Esophagus squamous epithelium (tissue), 5 donors: ENCODE measurements at regions not wholly inside any gene's neighbourhood (a gene's known extent, or its start where the extent isn't known, plus 50 kb on each side); places are given as distances from the start of the nearest gene placed in this dataset.

ENCODE experiments used
- DNase-seq: peaks from one replicate; lab custom pipeline; 2025; lab: John Stamatoyannopoulos, UW
- H3K27ac ChIP-seq, 4 donors: fragments of 200-600 bp; sonication (generic); one replicate each; pipeline ENCODE4 v1.5.1; 2016 to 2019; ENCODE audit warnings: mild to moderate bottlenecking in 1 of 4
- H3K27me3 ChIP-seq, 4 donors: fragments of 200-600 bp; sonication (generic); 1 replicate in 3 of 4; 2 replicates in 1 of 4; pipeline versions ENCODE4 v1.5.1 to v1.6.0; 2017 to 2021; ENCODE audit warnings: antibody characterized with exemption in 1 of 4
- H3K36me3 ChIP-seq, 3 donors: fragments of 200-600 bp; sonication (generic); one replicate each; pipeline ENCODE4 v1.5.1; 2016 to 2019
- H3K4me1 ChIP-seq, 3 donors: fragments of 200-600 bp; sonication (generic); one replicate each; pipeline ENCODE4 v1.5.1; 2017 to 2019
- H3K4me3 ChIP-seq, 4 donors: fragments of 200-600 bp; sonication (generic); 1 replicate in 3 of 4; 2 replicates in 1 of 4; pipeline ENCODE4 v1.5.1; 2016 to 2019; ENCODE audit warnings: mild to moderate bottlenecking in 2 of 4, moderate library complexity in 1 of 4
- H3K9me3 ChIP-seq, 3 donors: fragments of 200-600 bp; sonication (generic); one replicate each; pipeline ENCODE4 v1.5.1; 2016 to 2019
- CTCF ChIP-seq, 6 experiments: fragments of 450-650 bp in 4 of 6; fragments of 200-600 bp in 2 of 6; sonication (generic) in 2 of 6; IDR thresholded peaks; one replicate each; pipeline ENCODE4 v1.5.1; 2016 to 2019; ENCODE audit warnings: antibody characterized with exemption in 6 of 6, mild to moderate bottlenecking in 4 of 6, moderate library complexity in 4 of 6
- POLR2A ChIP-seq, 4 donors: fragments of 450-650 bp; IDR thresholded peaks; one replicate each; pipeline ENCODE4 v1.6.1; 2017; ENCODE audit warnings: antibody characterized with exemption in 4 of 4, mild to moderate bottlenecking in 4 of 4, moderate library complexity in 3 of 4
- WGBS, 2 donors: methylation state at CpG; one replicate each; pipeline ENCODE4 v1.1.5; 2018; 5-methylcytosine and 5-hydroxymethylcytosine counted together
- intact Hi-C: fragments of 100-400 bp; cut with DNase I; formaldehyde crosslinking; loops from one replicate; pipeline ENCODE4 v1.15.0; 2022
- donor health status: DM: yes; HTN: yes; CAD: no.

GRCh38 chr4:187777954-187778353 lies 217.6 kb upstream of the ZFP42 start:
- Histone ChIP-seq H3K4me1 (no peaks in the 10 kb centered on the region), H3K36me3 (no peaks in the 10 kb centered on the region), H3K27ac (no peak overlapping the region), H3K27me3 (no peaks in the 10 kb centered on the region), H3K9me3 (no peaks in the 10 kb centered on the region), H3K4me3 (no peak overlapping the region)
- TF ChIP-seq CTCF (IDR thresholded peaks at IDR 0.05) (no peak), POLR2A (IDR thresholded peaks at IDR 0.05) (no peak)
- WGBS, 2 donors, result 63 to 77% methylated on average over 3 of the region's 3 CpGs
- intact Hi-C loops, result no loop called here
- DNase-seq, result no peak

GRCh38 chr4:187780070-187780469 lies 215.5 kb upstream of the ZFP42 start:
- TF ChIP-seq POLR2A (IDR thresholded peaks at IDR 0.05) (no peak), CTCF (IDR thresholded peaks at IDR 0.05) (no peak)
- 37 to 53% methylated on average over 2 of the region's 2 CpGs for WGBS, 2 donors
- H3K4me1 ChIP-seq, result no peaks in the 10 kb centered on the region
- H3K4me3 ChIP-seq, result no peak overlapping the region
- H3K9me3 ChIP-seq, result peaks cover 0 to 8% (median 0%) of the 10 kb centered on the region in 3 donors
- H3K27me3 ChIP-seq, result no peaks in the 10 kb centered on the region
- no peak overlapping the region for H3K27ac ChIP-seq
- H3K36me3 ChIP-seq, result no peaks in the 10 kb centered on the region
- DNase-seq, result no peak
- intact Hi-C loops, result no loop called here

- TF ChIP-seq POLR2A (IDR thresholded peaks at IDR 0.05), result no peak
- no peak for TF ChIP-seq CTCF (IDR thresholded peaks at IDR 0.05)
- WGBS, 2 donors, result 31 to 42% methylated on average over 4 of the region's 4 CpGs
- DNase-seq, result no peak
- intact Hi-C loops, result no loop called here
- Histone ChIP-seq H3K27ac (no peak overlapping the region), H3K4me1 (no peaks in the 10 kb centered on the region), H3K36me3 (no peaks in the 10 kb centered on the region), H3K4me3 (no peak overlapping the region), H3K27me3 (no peaks in the 10 kb centered on the region), H3K9me3 (peaks cover 0 to 8% (median 0%) of the 10 kb centered on the region in 3 donors)
These were observed 213.2 kb upstream of the ZFP42 start for GRCh38 chr4:187782286-187782824.

- no peaks in the 10 kb centered on the region for H3K36me3 ChIP-seq
- intact Hi-C loops, result no loop called here
- no peaks in the 10 kb centered on the region for H3K4me1 ChIP-seq
- H3K27ac ChIP-seq, result no peak overlapping the region
- DNase-seq, result no peak
- peaks cover 0 to 8% (median 0%) of the 10 kb centered on the region in 3 donors for H3K9me3 ChIP-seq
- H3K4me3 ChIP-seq, result no peak overlapping the region
- H3K27me3 ChIP-seq, result no peaks in the 10 kb centered on the region
- TF ChIP-seq POLR2A (IDR thresholded peaks at IDR 0.05), result no peak
- TF ChIP-seq CTCF (IDR thresholded peaks at IDR 0.05), result no peak
These were observed 209.4 kb upstream of the ZFP42 start for GRCh38 chr4:187786190-187786589.

- Histone ChIP-seq H3K27ac (no peak overlapping the region), H3K4me1 (no peaks in the 10 kb centered on the region), H3K9me3 (peaks cover 0 to 8% (median 0%) of the 10 kb centered on the region in 3 donors), H3K27me3 (no peaks in the 10 kb centered on the region), H3K4me3 (no peak overlapping the region), H3K36me3 (no peaks in the 10 kb centered on the region)
- no peak for DNase-seq
- 72 to 77% methylated on average over 5 to 6 of the region's 9 CpGs for WGBS, 2 donors
- TF ChIP-seq POLR2A (IDR thresholded peaks at IDR 0.05) (no peak), CTCF (IDR thresholded peaks at IDR 0.05) (no peak)
- intact Hi-C loops, result no loop called here
These were observed 206.5 kb upstream of the ZFP42 start for GRCh38 chr4:187789078-187789477.
